ENCODE measurements at regions not wholly inside any gene's neighbourhood (a gene's known extent, or its start where the extent isn't known, plus 50 kb on each side); places are given as distances from the start of the nearest gene placed in this dataset.

DNA sequence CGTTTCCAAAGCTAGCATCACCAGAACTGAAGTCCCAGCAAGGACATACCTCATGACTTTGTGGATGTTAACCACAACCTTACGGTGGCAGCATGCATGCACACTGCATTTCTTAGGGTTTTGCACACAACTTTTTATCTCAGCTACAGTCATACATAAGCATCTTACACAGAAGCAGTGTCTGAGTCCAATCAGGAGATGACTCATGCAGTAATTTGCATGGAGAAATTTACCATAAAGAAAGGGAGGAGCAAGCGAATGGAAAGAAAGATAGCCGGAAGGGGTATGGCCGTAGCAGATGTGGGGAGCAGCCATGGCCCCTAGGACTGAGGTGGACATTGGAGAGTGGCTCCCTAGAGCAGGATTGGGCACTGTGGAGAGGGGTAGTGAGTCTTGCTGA lies 522.5 kb downstream of the GALR1 start:
- Histone ChIP-seq H3K9ac (ENCODE audit: low read length) (no peak overlapping the region), H3K4me3 (ENCODE audit: low read length) (no peak overlapping the region), H4K20me1 (ENCODE audit: insufficient read depth, low read length) (no peaks in the 10 kb centered on the region), H3K79me2 (ENCODE audit: low read length) (no peaks in the 10 kb centered on the region), H3K27ac (ENCODE audit: low read length) (no peak overlapping the region), H3K9me3 (ENCODE audit: insufficient read depth, low read length) (no peaks in the 10 kb centered on the region), H2AFZ (ENCODE audit: low read depth, low read length) (no peak overlapping the region), H3K36me3 (replicated peaks; ENCODE audit: low read depth, low read length) (no peaks in the 10 kb centered on the region), H3K4me1 (ENCODE audit: low read length) (no peaks in the 10 kb centered on the region), H3K4me2 (ENCODE audit: low read length) (no peak overlapping the region), H3K27me3 (ENCODE audit: low read depth, low read length) (no peaks in the 10 kb centered on the region)
- TF ChIP-seq EZH2phosphoT487 (IDR thresholded peaks at IDR 0.05; ENCODE audit: low read depth): no peak
- TF ChIP-seq, protein P1, sequence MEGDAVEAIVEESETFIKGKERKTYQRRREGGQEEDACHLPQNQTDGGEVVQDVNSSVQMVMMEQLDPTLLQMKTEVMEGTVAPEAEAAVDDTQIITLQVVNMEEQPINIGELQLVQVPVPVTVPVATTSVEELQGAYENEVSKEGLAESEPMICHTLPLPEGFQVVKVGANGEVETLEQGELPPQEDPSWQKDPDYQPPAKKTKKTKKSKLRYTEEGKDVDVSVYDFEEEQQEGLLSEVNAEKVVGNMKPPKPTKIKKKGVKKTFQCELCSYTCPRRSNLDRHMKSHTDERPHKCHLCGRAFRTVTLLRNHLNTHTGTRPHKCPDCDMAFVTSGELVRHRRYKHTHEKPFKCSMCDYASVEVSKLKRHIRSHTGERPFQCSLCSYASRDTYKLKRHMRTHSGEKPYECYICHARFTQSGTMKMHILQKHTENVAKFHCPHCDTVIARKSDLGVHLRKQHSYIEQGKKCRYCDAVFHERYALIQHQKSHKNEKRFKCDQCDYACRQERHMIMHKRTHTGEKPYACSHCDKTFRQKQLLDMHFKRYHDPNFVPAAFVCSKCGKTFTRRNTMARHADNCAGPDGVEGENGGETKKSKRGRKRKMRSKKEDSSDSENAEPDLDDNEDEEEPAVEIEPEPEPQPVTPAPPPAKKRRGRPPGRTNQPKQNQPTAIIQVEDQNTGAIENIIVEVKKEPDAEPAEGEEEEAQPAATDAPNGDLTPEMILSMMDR (IDR thresholded peaks at IDR 0.05; ENCODE audit: low read depth, low read length): no peak

- TF ChIP-seq, protein P1 (IDR thresholded peaks at IDR 0.05; ENCODE audit: low read depth, low read length): no peak
- Histone ChIP-seq H3K9ac (ENCODE audit: low read length) (no peak overlapping the region), H4K20me1 (ENCODE audit: insufficient read depth, low read length) (no peaks in the 10 kb centered on the region), H3K4me1 (ENCODE audit: low read length) (no peaks in the 10 kb centered on the region), H3K27ac (ENCODE audit: low read length) (no peak overlapping the region), H3K27me3 (ENCODE audit: low read depth, low read length) (no peaks in the 10 kb centered on the region), H2AFZ (ENCODE audit: low read depth, low read length) (no peak overlapping the region), H3K4me3 (ENCODE audit: low read length) (no peak overlapping the region), H3K36me3 (replicated peaks; ENCODE audit: low read depth, low read length) (no peaks in the 10 kb centered on the region), H3K79me2 (ENCODE audit: low read length) (no peaks in the 10 kb centered on the region), H3K4me2 (ENCODE audit: low read length) (no peak overlapping the region), H3K9me3 (ENCODE audit: insufficient read depth, low read length) (no peaks in the 10 kb centered on the region)
Observed at GRCh38 chr18:77776104-77776503, 526.5 kb downstream of the GALR1 start.

DNA sequence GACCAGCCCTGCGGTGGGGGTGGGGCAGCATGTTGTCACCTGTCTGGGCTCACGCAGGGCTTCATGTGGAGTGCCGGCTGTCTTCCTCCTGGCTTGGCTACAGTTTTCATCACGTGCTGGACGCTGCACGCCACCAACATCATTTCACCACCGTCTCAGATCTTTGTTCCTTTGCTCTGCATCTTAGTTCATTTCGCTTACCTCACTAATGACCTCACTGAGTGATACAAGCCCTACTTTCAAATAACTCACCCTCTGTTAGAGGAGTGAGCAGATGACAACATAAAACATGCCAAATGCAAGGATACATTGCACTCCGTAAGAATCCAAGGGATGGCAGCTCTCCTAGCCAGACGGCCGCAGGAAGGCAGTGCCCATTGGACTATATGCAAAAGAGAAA lies 527.5 kb downstream of the GALR1 start:
- no peaks in the 10 kb centered on the region for H4K20me1 ChIP-seq (ENCODE audit: insufficient read depth, low read length)
- H3K27ac ChIP-seq (ENCODE audit: low read length): no peak overlapping the region
- no peaks in the 10 kb centered on the region for H3K9me3 ChIP-seq (ENCODE audit: insufficient read depth, low read length)
- H3K27me3 ChIP-seq (ENCODE audit: low read depth, low read length): no peaks in the 10 kb centered on the region
- H3K4me2 ChIP-seq (ENCODE audit: low read length): no peak overlapping the region
- no peak overlapping the region for H3K4me3 ChIP-seq (ENCODE audit: low read length)
- H3K4me1 ChIP-seq (ENCODE audit: low read length): no peaks in the 10 kb centered on the region
- no peaks in the 10 kb centered on the region for H3K79me2 ChIP-seq (ENCODE audit: low read length)
- TF ChIP-seq EZH2phosphoT487 (IDR thresholded peaks at IDR 0.05; ENCODE audit: low read depth): no peak
- TF ChIP-seq, protein P1 (IDR thresholded peaks at IDR 0.05; ENCODE audit: low read depth, low read length): no peak
- H3K36me3 ChIP-seq (replicated peaks; ENCODE audit: low read depth, low read length): no peaks in the 10 kb centered on the region
- no peak overlapping the region for H3K9ac ChIP-seq (ENCODE audit: low read length)
- H2AFZ ChIP-seq (ENCODE audit: low read depth, low read length): no peak overlapping the region

DNA sequence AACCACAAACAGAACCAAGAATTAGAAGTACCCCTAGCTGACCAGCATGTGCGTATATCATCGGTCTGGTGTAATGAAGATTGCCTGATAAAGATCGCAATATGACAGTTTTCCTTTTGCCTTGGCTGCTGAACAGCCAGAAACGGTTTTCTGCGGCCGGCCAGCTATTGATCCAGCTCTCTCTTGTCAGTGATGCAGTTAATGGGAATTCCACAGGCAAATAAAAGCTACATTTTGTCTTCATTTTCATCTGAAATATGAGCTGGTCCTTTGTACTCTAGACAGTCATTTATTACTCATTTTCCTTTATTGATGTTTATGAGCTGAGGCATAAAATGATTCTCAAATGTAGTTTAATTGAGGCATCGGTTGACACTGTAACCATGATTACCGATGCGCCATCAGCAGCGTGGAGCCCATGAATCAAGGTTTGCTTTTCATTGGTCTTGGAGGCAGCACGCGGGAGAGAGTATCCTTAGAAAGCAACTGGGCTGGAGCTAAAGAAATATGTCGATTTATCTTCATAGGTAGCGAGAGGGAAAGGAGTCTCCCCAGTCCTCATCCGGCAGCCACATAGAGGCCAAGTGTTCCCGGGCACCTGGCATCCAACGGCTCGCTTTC lies 535.2 kb downstream of the GALR1 start:
- Histone ChIP-seq H3K79me2 (ENCODE audit: low read length) (no peaks in the 10 kb centered on the region), H3K27me3 (ENCODE audit: low read depth, low read length) (no peaks in the 10 kb centered on the region), H3K4me1 (ENCODE audit: low read length) (no peaks in the 10 kb centered on the region), H3K4me2 (ENCODE audit: low read length) (no peak overlapping the region), H2AFZ (ENCODE audit: low read depth, low read length) (no peak overlapping the region), H3K9ac (ENCODE audit: low read length) (no peak overlapping the region), H3K27ac (ENCODE audit: low read length) (no peak overlapping the region), H3K36me3 (replicated peaks; ENCODE audit: low read depth, low read length) (no peaks in the 10 kb centered on the region), H4K20me1 (ENCODE audit: insufficient read depth, low read length) (no peaks in the 10 kb centered on the region), H3K4me3 (ENCODE audit: low read length) (no peak overlapping the region), H3K9me3 (ENCODE audit: insufficient read depth, low read length) (no peaks in the 10 kb centered on the region)
- no peak for TF ChIP-seq EZH2phosphoT487 (IDR thresholded peaks at IDR 0.05; ENCODE audit: low read depth)
- TF ChIP-seq, protein P1 (IDR thresholded peaks at IDR 0.05; ENCODE audit: low read depth, low read length): no peak
